WTC11 (cell line): ENCODE measurements at regions not wholly inside any gene's neighbourhood (a gene's known extent, or its start where the extent isn't known, plus 50 kb on each side); places are given as distances from the start of the nearest gene placed in this dataset.

Experiments used
- CREB1 ChIP-seq: sonication (generic); formaldehyde crosslinking; IDR thresholded peaks from 2 replicates; pipeline ENCODE4 v1.8.0; 2023; ENCODE audit warnings: mild to moderate bottlenecking, missing genetic modification reagents
- CREM ChIP-seq: sonication (generic); formaldehyde crosslinking; IDR thresholded peaks from 2 replicates; pipeline ENCODE4 v1.8.1; 2022; ENCODE audit warnings: mild to moderate bottlenecking, missing genetic modification reagents, moderate library complexity
- ESRRA ChIP-seq: sonication (generic); formaldehyde crosslinking; IDR thresholded peaks from 2 replicates; pipeline ENCODE4 v1.8.1; 2022; ENCODE audit warnings: mild to moderate bottlenecking, missing genetic modification reagents, borderline replicate concordance
- SMAD3 ChIP-seq: sonication (generic); formaldehyde crosslinking; IDR thresholded peaks from 2 replicates; pipeline ENCODE4 v1.8.0; 2022; ENCODE audit warnings: missing genetic modification reagents, mild to moderate bottlenecking, borderline replicate concordance
- SP1 ChIP-seq: sonication (generic); formaldehyde crosslinking; conservative IDR thresholded peaks from 2 replicates; pipeline ENCODE4 v1.8.1; 2022; ENCODE audit warnings: missing genetic modification reagents
- ZBTB21 ChIP-seq: sonication (generic); formaldehyde crosslinking; IDR thresholded peaks from 2 replicates; pipeline ENCODE4 v1.8.1; 2023; ENCODE audit warnings: mild to moderate bottlenecking, missing genetic modification reagents, borderline replicate concordance
- ZNF121 ChIP-seq: sonication (generic); formaldehyde crosslinking; IDR thresholded peaks from 2 replicates; pipeline ENCODE4 v1.8.0; 2023; ENCODE audit warnings: missing genetic modification reagents
- ZNF138 ChIP-seq: sonication (generic); formaldehyde crosslinking; conservative IDR thresholded peaks from 2 replicates; pipeline ENCODE4 v1.8.1; 2022; ENCODE audit warnings: mild to moderate bottlenecking, moderate library complexity, missing genetic modification reagents
- ZNF219 ChIP-seq: sonication (generic); formaldehyde crosslinking; IDR thresholded peaks from 2 replicates; pipeline ENCODE4 v1.8.0; 2023; ENCODE audit warnings: missing genetic modification reagents, mild to moderate bottlenecking, borderline replicate concordance
- TF ChIP-seq, protein P1 (sequence below): sonication (generic); formaldehyde crosslinking; IDR thresholded peaks from 2 replicates; pipeline ENCODE4 v1.8.0; 2022; ENCODE audit warnings: mild to moderate bottlenecking, missing genetic modification reagents
- TF ChIP-seq, protein P2 (sequence below): sonication (generic); formaldehyde crosslinking; IDR thresholded peaks from 2 replicates; pipeline ENCODE4 v1.8.0; 2022; ENCODE audit warnings: mild to moderate bottlenecking, missing genetic modification reagents
- TF ChIP-seq, protein P3 (sequence below): fragments of 200-600 bp; IDR thresholded peaks from 2 replicates; pipeline ENCODE4 v1.8.0; 2022; ENCODE audit warnings: antibody characterized with exemption
- TF ChIP-seq, protein P4 (sequence below): sonication (generic); formaldehyde crosslinking; IDR thresholded peaks from 2 replicates; pipeline ENCODE4 v1.8.0; 2022; ENCODE audit warnings: missing genetic modification reagents
- TF ChIP-seq, protein P5 (sequence below): sonication (generic); formaldehyde crosslinking; IDR thresholded peaks from 2 replicates; pipeline ENCODE4 v1.8.0; 2023; ENCODE audit warnings: missing genetic modification reagents

DNA sequence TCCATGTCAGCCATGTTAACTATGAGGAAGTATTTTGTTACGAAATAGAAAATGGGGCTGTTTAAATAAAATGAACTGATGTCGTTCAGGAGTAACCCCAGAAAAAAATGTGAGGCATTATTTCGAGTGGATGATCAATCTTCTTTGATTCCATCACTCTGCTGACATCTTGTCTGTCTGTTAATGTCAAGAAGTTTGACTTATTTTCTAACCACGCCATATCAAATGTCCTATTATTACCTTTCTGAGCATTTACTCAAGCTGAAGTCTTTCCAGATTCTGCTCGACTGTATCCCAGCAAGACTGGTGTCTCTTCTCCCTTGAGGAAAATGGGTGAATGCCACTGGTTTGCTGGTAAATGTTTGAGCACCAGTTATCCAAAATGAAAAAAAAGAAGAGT is 672.9 kb upstream of the SOX11 start:
- TF ChIP-seq, protein P1, sequence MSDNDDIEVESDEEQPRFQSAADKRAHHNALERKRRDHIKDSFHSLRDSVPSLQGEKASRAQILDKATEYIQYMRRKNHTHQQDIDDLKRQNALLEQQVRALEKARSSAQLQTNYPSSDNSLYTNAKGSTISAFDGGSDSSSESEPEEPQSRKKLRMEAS (CRISPR knock-in tag): no peak
- TF ChIP-seq, protein P2, sequence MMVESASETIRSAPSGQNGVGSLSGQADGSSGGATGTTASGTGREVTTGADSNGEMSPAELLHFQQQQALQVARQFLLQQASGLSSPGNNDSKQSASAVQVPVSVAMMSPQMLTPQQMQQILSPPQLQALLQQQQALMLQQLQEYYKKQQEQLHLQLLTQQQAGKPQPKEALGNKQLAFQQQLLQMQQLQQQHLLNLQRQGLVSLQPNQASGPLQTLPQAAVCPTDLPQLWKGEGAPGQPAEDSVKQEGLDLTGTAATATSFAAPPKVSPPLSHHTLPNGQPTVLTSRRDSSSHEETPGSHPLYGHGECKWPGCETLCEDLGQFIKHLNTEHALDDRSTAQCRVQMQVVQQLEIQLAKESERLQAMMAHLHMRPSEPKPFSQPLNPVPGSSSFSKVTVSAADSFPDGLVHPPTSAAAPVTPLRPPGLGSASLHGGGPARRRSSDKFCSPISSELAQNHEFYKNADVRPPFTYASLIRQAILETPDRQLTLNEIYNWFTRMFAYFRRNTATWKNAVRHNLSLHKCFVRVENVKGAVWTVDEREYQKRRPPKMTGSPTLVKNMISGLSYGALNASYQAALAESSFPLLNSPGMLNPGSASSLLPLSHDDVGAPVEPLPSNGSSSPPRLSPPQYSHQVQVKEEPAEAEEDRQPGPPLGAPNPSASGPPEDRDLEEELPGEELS (CRISPR knock-in tag): no peak
- TF ChIP-seq ZNF138 (no peak), SP1 (CRISPR knock-in tag) (no peak), ZBTB21 (CRISPR knock-in tag) (no peak), ESRRA (CRISPR knock-in tag) (no peak), SMAD3 (CRISPR knock-in tag) (no peak), ZNF219 (CRISPR knock-in tag) (no peak), ZNF121 (no peak), CREB1 (CRISPR knock-in tag) (no peak), CREM (CRISPR knock-in tag) (no peak)
- TF ChIP-seq, protein P3, sequence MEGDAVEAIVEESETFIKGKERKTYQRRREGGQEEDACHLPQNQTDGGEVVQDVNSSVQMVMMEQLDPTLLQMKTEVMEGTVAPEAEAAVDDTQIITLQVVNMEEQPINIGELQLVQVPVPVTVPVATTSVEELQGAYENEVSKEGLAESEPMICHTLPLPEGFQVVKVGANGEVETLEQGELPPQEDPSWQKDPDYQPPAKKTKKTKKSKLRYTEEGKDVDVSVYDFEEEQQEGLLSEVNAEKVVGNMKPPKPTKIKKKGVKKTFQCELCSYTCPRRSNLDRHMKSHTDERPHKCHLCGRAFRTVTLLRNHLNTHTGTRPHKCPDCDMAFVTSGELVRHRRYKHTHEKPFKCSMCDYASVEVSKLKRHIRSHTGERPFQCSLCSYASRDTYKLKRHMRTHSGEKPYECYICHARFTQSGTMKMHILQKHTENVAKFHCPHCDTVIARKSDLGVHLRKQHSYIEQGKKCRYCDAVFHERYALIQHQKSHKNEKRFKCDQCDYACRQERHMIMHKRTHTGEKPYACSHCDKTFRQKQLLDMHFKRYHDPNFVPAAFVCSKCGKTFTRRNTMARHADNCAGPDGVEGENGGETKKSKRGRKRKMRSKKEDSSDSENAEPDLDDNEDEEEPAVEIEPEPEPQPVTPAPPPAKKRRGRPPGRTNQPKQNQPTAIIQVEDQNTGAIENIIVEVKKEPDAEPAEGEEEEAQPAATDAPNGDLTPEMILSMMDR: no peak
- TF ChIP-seq, protein P4, sequence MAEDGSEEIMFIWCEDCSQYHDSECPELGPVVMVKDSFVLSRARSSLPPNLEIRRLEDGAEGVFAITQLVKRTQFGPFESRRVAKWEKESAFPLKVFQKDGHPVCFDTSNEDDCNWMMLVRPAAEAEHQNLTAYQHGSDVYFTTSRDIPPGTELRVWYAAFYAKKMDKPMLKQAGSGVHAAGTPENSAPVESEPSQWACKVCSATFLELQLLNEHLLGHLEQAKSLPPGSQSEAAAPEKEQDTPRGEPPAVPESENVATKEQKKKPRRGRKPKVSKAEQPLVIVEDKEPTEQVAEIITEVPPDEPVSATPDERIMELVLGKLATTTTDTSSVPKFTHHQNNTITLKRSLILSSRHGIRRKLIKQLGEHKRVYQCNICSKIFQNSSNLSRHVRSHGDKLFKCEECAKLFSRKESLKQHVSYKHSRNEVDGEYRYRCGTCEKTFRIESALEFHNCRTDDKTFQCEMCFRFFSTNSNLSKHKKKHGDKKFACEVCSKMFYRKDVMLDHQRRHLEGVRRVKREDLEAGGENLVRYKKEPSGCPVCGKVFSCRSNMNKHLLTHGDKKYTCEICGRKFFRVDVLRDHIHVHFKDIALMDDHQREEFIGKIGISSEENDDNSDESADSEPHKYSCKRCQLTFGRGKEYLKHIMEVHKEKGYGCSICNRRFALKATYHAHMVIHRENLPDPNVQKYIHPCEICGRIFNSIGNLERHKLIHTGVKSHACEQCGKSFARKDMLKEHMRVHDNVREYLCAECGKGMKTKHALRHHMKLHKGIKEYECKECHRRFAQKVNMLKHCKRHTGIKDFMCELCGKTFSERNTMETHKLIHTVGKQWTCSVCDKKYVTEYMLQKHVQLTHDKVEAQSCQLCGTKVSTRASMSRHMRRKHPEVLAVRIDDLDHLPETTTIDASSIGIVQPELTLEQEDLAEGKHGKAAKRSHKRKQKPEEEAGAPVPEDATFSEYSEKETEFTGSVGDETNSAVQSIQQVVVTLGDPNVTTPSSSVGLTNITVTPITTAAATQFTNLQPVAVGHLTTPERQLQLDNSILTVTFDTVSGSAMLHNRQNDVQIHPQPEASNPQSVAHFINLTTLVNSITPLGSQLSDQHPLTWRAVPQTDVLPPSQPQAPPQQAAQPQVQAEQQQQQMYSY (CRISPR knock-in tag): no peak
- TF ChIP-seq, protein P5, sequence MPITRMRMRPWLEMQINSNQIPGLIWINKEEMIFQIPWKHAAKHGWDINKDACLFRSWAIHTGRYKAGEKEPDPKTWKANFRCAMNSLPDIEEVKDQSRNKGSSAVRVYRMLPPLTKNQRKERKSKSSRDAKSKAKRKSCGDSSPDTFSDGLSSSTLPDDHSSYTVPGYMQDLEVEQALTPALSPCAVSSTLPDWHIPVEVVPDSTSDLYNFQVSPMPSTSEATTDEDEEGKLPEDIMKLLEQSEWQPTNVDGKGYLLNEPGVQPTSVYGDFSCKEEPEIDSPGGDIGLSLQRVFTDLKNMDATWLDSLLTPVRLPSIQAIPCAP (CRISPR knock-in tag): no peak
